Heart left ventricle (tissue), 16 donors: ENCODE measurements at regions not wholly inside any gene's neighbourhood (a gene's known extent, or its start where the extent isn't known, plus 50 kb on each side); places are given as distances from the start of the nearest gene placed in this dataset.

Experiments
- ATAC-seq, 4 donors: fragments of 200-7000 bp; cut with Tn5 transposase; one replicate each; pipeline ENCODE4 v1.9.1; 2020 to 2022; ENCODE audit warnings: moderate library complexity in 4 of 4, mild to moderate bottlenecking in 3 of 4, moderate number of reproducible peaks in 1 of 4
- DNase-seq, 5 donors: peaks; one replicate each; pipeline ENCODE4 v3.0.0-alpha.2; 2020
- H3K27ac ChIP-seq, 12 donors: fragments of 200-600 bp; sonication (generic) in 4 of 12; one replicate each; pipeline versions ENCODE4 v1.5.0 to v1.8.0; 2016 to 2022; ENCODE audit warnings: mild to moderate bottlenecking in 2 of 12
- H3K27me3 ChIP-seq, 9 donors: fragments of 200-600 bp; sonication (generic) in 2 of 9; one replicate each; pipeline versions ENCODE4 v1.5.1 to v1.8.0; 2016 to 2022; ENCODE audit warnings: mild to moderate bottlenecking in 3 of 9
- H3K36me3 ChIP-seq, 9 donors: fragments of 200-600 bp; sonication (generic) in 2 of 9; one replicate each; pipeline versions ENCODE4 v1.5.0 to v1.8.0; 2018 to 2022; ENCODE audit warnings: mild to moderate bottlenecking in 2 of 9
- H3K4me1 ChIP-seq, 12 donors: fragments of 200-600 bp; sonication (generic) in 4 of 12; one replicate each; pipeline versions ENCODE4 v1.5.0 to v1.8.0; 2016 to 2022; ENCODE audit warnings: mild to moderate bottlenecking in 3 of 12
- H3K4me3 ChIP-seq, 12 donors: fragments of 200-600 bp; sonication (generic) in 4 of 12; one replicate each; pipeline versions ENCODE4 v1.5.0 to v1.8.0; 2017 to 2022; ENCODE audit warnings: mild to moderate bottlenecking in 9 of 12, moderate library complexity in 4 of 12
- H3K9me3 ChIP-seq, 12 donors: fragments of 200-600 bp; sonication (generic) in 4 of 12; one replicate each; pipeline versions ENCODE4 v1.5.0 to v1.8.0; 2016 to 2022; ENCODE audit warnings: mild to moderate bottlenecking in 1 of 12
- CTCF ChIP-seq, 12 donors: fragments of 200-600 bp; sonication (generic) in 4 of 12; IDR thresholded peaks; one replicate each; pipeline versions ENCODE4 v1.5.0 to v1.8.0; 2018 to 2022; ENCODE audit warnings: antibody characterized with exemption in 12 of 12, mild to moderate bottlenecking in 5 of 12
- POLR2A ChIP-seq, 2 donors: fragments of 450-650 bp; IDR thresholded peaks; one replicate each; pipeline ENCODE4 v1.6.1; 2017; ENCODE audit warnings: antibody characterized with exemption in 2 of 2, mild to moderate bottlenecking in 2 of 2, moderate library complexity in 2 of 2
- WGBS, 4 donors: extraction: QIAGEN DNeasy Blood & Tissue Kit in 2 of 4; methylation state at CpG; one replicate each; pipeline versions ENCODE4 v1.1.5 to v1.1.7; 2013 to 2018; 5-methylcytosine and 5-hydroxymethylcytosine counted together
- intact Hi-C, 10 donors: fragments of 100-400 bp; cut with DNase I; formaldehyde crosslinking; loops; one replicate each; pipeline versions ENCODE4 v1.11.1 to v1.14.2; 2022
- donor health status: ischemic (EF 13 %, LVEDD 7.1; RV severe dilation, severe dysfunction).
- donor health status: healthy with polysubstance abuse.
- donor health status: DM: no; HTN: yes; CAD: no.
- donor health status: DM: no; HTN: no; CAD: no.
- donor health status: ischemic (EF 25% LVEDD 6.9; RV normal size, moderate dysfunction).
- donor health status: ischemic (EF 25% LVEDD 5.7; RV mildly dilated, moderate dysfunction).
- donor health status: healthy.
- donor health status: DM: yes; HTN: yes; CAD: no.
- donor health status: ischemic (EF 35%, LVEDD 5.7; RV mildly dilated, moderate dysfunction).
- donor health status: nonischemic (EF 11% LVEDD 7.7; RV severe dilation, severe dysfunction).
- donor health status: DM: yes; HTN: yes; CAD: no.
- donor health status: PGD.
- donor health status: ischemic (EF 29% LVEDD 5.4; RV normal size, mild dysfunction).
- donor health status: nonischemic (EF 23%, LVEDD 6.1; RV moderate dilation, normal function).

- no peaks in the 10 kb centered on the region for H3K27me3 ChIP-seq
- no peak for DNase-seq
- H3K27ac ChIP-seq = no peak overlapping the region
- H3K4me1 ChIP-seq = no peaks in the 10 kb centered on the region
- TF ChIP-seq POLR2A (IDR thresholded peaks at IDR 0.05) (no peak), CTCF (IDR thresholded peaks at IDR 0.05) (no peak)
- H3K36me3 ChIP-seq = no peaks in the 10 kb centered on the region
- intact Hi-C loops = no loop called here
- WGBS, 4 donors = 79 to 91% (median 83%) methylated on average over 4 of the region's 4 CpGs
- H3K9me3 ChIP-seq = no peaks in the 10 kb centered on the region
- no peak for ATAC-seq
- H3K4me3 ChIP-seq = no peak overlapping the region
These were observed 471.4 kb downstream of the DMRT2 start for GRCh38 chr9:1521547-1521946.

GRCh38 chr9:1522219-1522767 lies 472.1 kb downstream of the DMRT2 start:
- no peak overlapping the region for H3K4me3 ChIP-seq
- DNase-seq (no peak), ATAC-seq (no peak)
- H3K9me3 ChIP-seq = no peaks in the 10 kb centered on the region
- H3K27me3 ChIP-seq = no peaks in the 10 kb centered on the region
- 57 to 77% (median 70%) methylated on average over 1 of the region's 1 CpG for WGBS, 4 donors
- H3K36me3 ChIP-seq = no peaks in the 10 kb centered on the region
- TF ChIP-seq CTCF (IDR thresholded peaks at IDR 0.05) (no peak), POLR2A (IDR thresholded peaks at IDR 0.05) (no peak)
- H3K27ac ChIP-seq = no peak overlapping the region
- intact Hi-C loops = no loop called here
- no peaks in the 10 kb centered on the region for H3K4me1 ChIP-seq

- H3K4me3 ChIP-seq = no peak overlapping the region
- DNase-seq (no peak), ATAC-seq (no peak)
- TF ChIP-seq CTCF (IDR thresholded peaks at IDR 0.05) (no peak), POLR2A (IDR thresholded peaks at IDR 0.05) (no peak)
- no peaks in the 10 kb centered on the region for H3K4me1 ChIP-seq
- H3K27me3 ChIP-seq = no peaks in the 10 kb centered on the region
- no peak overlapping the region for H3K27ac ChIP-seq
- H3K36me3 ChIP-seq = no peaks in the 10 kb centered on the region
- no peaks in the 10 kb centered on the region for H3K9me3 ChIP-seq
- 51 to 59% (median 56%) methylated on average over 2 of the region's 2 CpGs for WGBS, 4 donors
- intact Hi-C loops = no loop called here
These were observed 478.3 kb downstream of the DMRT2 start for GRCh38 chr9:1528456-1528855.

GRCh38 chr9:1530696-1531095 lies 480.5 kb downstream of the DMRT2 start:
- no peak for DNase-seq
- intact Hi-C loops = no loop called here
- no peaks in the 10 kb centered on the region for H3K4me1 ChIP-seq
- H3K4me3 ChIP-seq = no peak overlapping the region
- no peak for ATAC-seq
- no peak overlapping the region for H3K27ac ChIP-seq
- 77 to 86% (median 85%) methylated on average over 3 of the region's 3 CpGs for WGBS, 4 donors
- no peaks in the 10 kb centered on the region for H3K9me3 ChIP-seq
- TF ChIP-seq POLR2A (IDR thresholded peaks at IDR 0.05) = no peak
- TF ChIP-seq CTCF (IDR thresholded peaks at IDR 0.05) = no peak
- H3K27me3 ChIP-seq = no peaks in the 10 kb centered on the region
- no peaks in the 10 kb centered on the region for H3K36me3 ChIP-seq
